GM23338 (cell line): ENCODE measurements at regions not wholly inside any gene's neighbourhood (a gene's known extent, or its start where the extent isn't known, plus 50 kb on each side); places are given as distances from the start of the nearest gene placed in this dataset.

Source experiments
- ATAC-seq: fragments of 200-7000 bp; cut with Tn5 transposase; 3 replicates; pipeline ENCODE4 v1.9.1; 2020
- DNase-seq: peaks from one replicate; pipeline ENCODE4 v3.0.0-alpha.2; 2015; ENCODE audit warnings: low spot score
- H2AFZ ChIP-seq: fragments of 200-600 bp; sonication (generic); 2 replicates; pipeline ENCODE4 v1.8.0; 2016; ENCODE audit warnings: antibody characterized with exemption, mild to moderate bottlenecking, moderate library complexity
- H3F3A ChIP-seq: fragments of 200-600 bp; sonication (generic); replicated peaks from 2 replicates; pipeline ENCODE4 v1.8.0; 2017; ENCODE audit warnings: antibody characterized with exemption, mixed run types, low read depth
- H3K27ac ChIP-seq: fragments of 200-600 bp; sonication (generic); 2 replicates; pipeline ENCODE4 v1.6.1; 2016; ENCODE audit warnings: low read depth
- H3K27me3 ChIP-seq: fragments of 200-600 bp; sonication (generic); 2 replicates; pipeline ENCODE4 v1.8.0; 2016; ENCODE audit warnings: mild to moderate bottlenecking, mixed run types, moderate library complexity; ENCODE audit not compliant: insufficient read depth
- H3K36me3 ChIP-seq: fragments of 200-600 bp; sonication (generic); 2 replicates; pipeline ENCODE4 v1.8.0; 2016; ENCODE audit warnings: mild to moderate bottlenecking; ENCODE audit not compliant: insufficient read depth
- H3K4me1 ChIP-seq: fragments of 200-600 bp; sonication (generic); 2 replicates; pipeline ENCODE4 v1.8.0; 2016; ENCODE audit warnings: mild to moderate bottlenecking, moderate library complexity; ENCODE audit not compliant: insufficient read depth
- H3K4me2 ChIP-seq: fragments of 200-600 bp; sonication (generic); 2 replicates; pipeline ENCODE4 v1.7.1; 2017; ENCODE audit warnings: mixed run types
- H3K4me3 ChIP-seq: fragments of 200-600 bp; sonication (generic); 2 replicates; pipeline ENCODE4 v1.6.1; 2016; ENCODE audit warnings: mixed run types
- H3K79me2 ChIP-seq: fragments of 200-600 bp; sonication (generic); replicated peaks from 2 replicates; pipeline ENCODE4 v1.8.0; 2017; ENCODE audit warnings: mild to moderate bottlenecking; ENCODE audit not compliant: insufficient read depth
- H3K9me2 ChIP-seq: fragments of 200-600 bp; sonication (generic); 2 replicates; pipeline ENCODE4 v1.8.0; 2017; ENCODE audit not compliant: insufficient read depth
- H4K20me1 ChIP-seq: fragments of 200-600 bp; sonication (generic); replicated peaks from 2 replicates; pipeline ENCODE4 v1.8.0; 2017; ENCODE audit warnings: mild to moderate bottlenecking; ENCODE audit not compliant: insufficient read depth
- H3K27ac Mint-ChIP-seq: 2 replicates; pipeline ENCODE4 v1.8.0; 2020; ENCODE audit warnings: inconsistent platforms, mild to moderate bottlenecking, moderate library complexity, mixed read lengths
- H3K27me3 Mint-ChIP-seq: 3 replicates; pipeline ENCODE4 v1.8.0; 2022; ENCODE audit warnings: low read depth, mild to moderate bottlenecking, moderate library complexity, mixed read lengths, inconsistent platforms; ENCODE audit not compliant: insufficient read depth, poor library complexity
- H3K36me3 Mint-ChIP-seq: 3 replicates; pipeline ENCODE4 v1.8.0; 2021; ENCODE audit warnings: low read depth, mild to moderate bottlenecking, inconsistent platforms, moderate library complexity, mixed read lengths
- H3K4me1 Mint-ChIP-seq: 3 replicates; pipeline ENCODE4 v1.8.0; 2020; ENCODE audit warnings: mild to moderate bottlenecking, inconsistent platforms, mixed read lengths
- H3K4me3 Mint-ChIP-seq: 3 replicates; pipeline ENCODE4 v1.8.0; 2021; ENCODE audit warnings: moderate library complexity, mild to moderate bottlenecking, inconsistent platforms, mixed read lengths
- H3K9me3 Mint-ChIP-seq: 3 replicates; pipeline ENCODE4 v1.8.0; 2020; ENCODE audit warnings: moderate library complexity, mild to moderate bottlenecking, inconsistent platforms, mixed read lengths
- CTCF ChIP-seq, 2 experiments: fragments of 200-600 bp in 1 of 2; sonication (generic) in 1 of 2; conservative IDR thresholded peaks; 2 replicates each; pipeline versions ENCODE4 v1.5.1 to v1.6.1; 2016 to 2017; ENCODE audit warnings: antibody characterized with exemption in 2 of 2, low read depth in 2 of 2, mild to moderate bottlenecking in 2 of 2, moderate library complexity in 1 of 2
- EZH2phosphoT487 ChIP-seq: fragments of 200-600 bp; sonication (generic); IDR thresholded peaks from one replicate; pipeline ENCODE4 v1.8.1; 2018; ENCODE audit warnings: antibody characterized with exemption; ENCODE audit not compliant: unreplicated experiment
- POLR2AphosphoS5 ChIP-seq: IDR thresholded peaks from 2 replicates; pipeline ENCODE4 v1.6.1; 2016; ENCODE audit warnings: antibody characterized with exemption, low read depth
- REST ChIP-seq: IDR thresholded peaks from one replicate; pipeline ENCODE4 v1.6.1; 2018; ENCODE audit warnings: antibody characterized with exemption; ENCODE audit not compliant: unreplicated experiment
- STAT1 ChIP-seq: IDR thresholded peaks from one replicate; pipeline ENCODE4 v1.6.1; 2016; ENCODE audit warnings: antibody characterized with exemption; ENCODE audit not compliant: unreplicated experiment
- ZNF114 ChIP-seq: fragments of 250-450 bp; sonication (Bioruptor Pico); IDR thresholded peaks from 2 replicates; pipeline ENCODE4 v1.5.0; 2020; ENCODE audit warnings: mild to moderate bottlenecking, moderate library complexity
- ZNF462 ChIP-seq: fragments of 250-450 bp; sonication (Bioruptor Pico); IDR thresholded peaks from 2 replicates; pipeline ENCODE4 v1.5.0; 2020; ENCODE audit warnings: mild to moderate bottlenecking, moderate library complexity

- Mint-ChIP-seq H3K27ac (no peak overlapping the region), H3K4me3 (no peak overlapping the region), H3K27me3 (no peaks in the 10 kb centered on the region), H3K36me3 (no peaks in the 10 kb centered on the region), H3K4me1 (no peaks in the 10 kb centered on the region), H3K9me3 (no peaks in the 10 kb centered on the region)
- H3K4me2 ChIP-seq: no peak overlapping the region
- no peaks in the 10 kb centered on the region for H3K79me2 ChIP-seq
- H3F3A ChIP-seq: no peaks in the 10 kb centered on the region
- no peaks in the 10 kb centered on the region for H3K36me3 ChIP-seq
- TF ChIP-seq ZNF114 (CRISPR knock-in tag) (no peak), CTCF (conservative IDR thresholded peaks at IDR 0.05; ENCODE audit: low read depth in 2 of 2) (peak; percentile 74 to 78)
- ATAC-seq (peak; percentile 88), DNase-seq (peak; percentile 78)
- H3K4me1 ChIP-seq: no peaks in the 10 kb centered on the region
- no peak overlapping the region for H3K27ac ChIP-seq
- H2AFZ ChIP-seq: no peak overlapping the region
- H3K9me2 ChIP-seq: no peaks in the 10 kb centered on the region
- H4K20me1 ChIP-seq: no peaks in the 10 kb centered on the region
- H3K4me3 ChIP-seq: no peak overlapping the region
- no peaks in the 10 kb centered on the region for H3K27me3 ChIP-seq
Observed at GRCh38 chr5:114789773-114790402, 379.8 kb downstream of the TRIM36 start.

GRCh38 chr5:114782869-114783268, 386.8 kb downstream of the TRIM36 start:
- Mint-ChIP-seq H3K4me3 (no peak overlapping the region), H3K4me1 (no peaks in the 10 kb centered on the region), H3K27me3 (no peaks in the 10 kb centered on the region), H3K36me3 (no peaks in the 10 kb centered on the region), H3K27ac (no peak overlapping the region), H3K9me3 (no peaks in the 10 kb centered on the region)
- Histone ChIP-seq H3K4me1 (no peaks in the 10 kb centered on the region), H3K9me2 (0 out of 2 replicates have a peak, but pooled peaks cover 3% of the 10 kb centered on the region), H3K27me3 (no peaks in the 10 kb centered on the region), H3K79me2 (no peaks in the 10 kb centered on the region), H3K36me3 (no peaks in the 10 kb centered on the region), H2AFZ (no peak overlapping the region), H3K4me2 (no peak overlapping the region), H3F3A (no peaks in the 10 kb centered on the region), H3K4me3 (no peak overlapping the region), H3K27ac (no peak overlapping the region), H4K20me1 (no peaks in the 10 kb centered on the region)
- no peak for TF ChIP-seq POLR2AphosphoS5
- peak; percentile 48 to 72 for TF ChIP-seq CTCF (conservative IDR thresholded peaks at IDR 0.05; ENCODE audit: low read depth in 2 of 2)
- TF ChIP-seq STAT1: no peak
- TF ChIP-seq EZH2phosphoT487: no peak
- TF ChIP-seq REST: no peak
- peak; percentile 22; the same call in 1 of the 2 replicates for TF ChIP-seq ZNF462 (CRISPR knock-in tag)
- DNase-seq (peak; percentile 60), ATAC-seq (peak; percentile 84)
